PC-9 (cell line): ENCODE measurements at regions not wholly inside any gene's neighbourhood (a gene's known extent, or its start where the extent isn't known, plus 50 kb on each side); places are given as distances from the start of the nearest gene placed in this dataset.

Experiments
- EZH2 ChIP-seq: fragments of 200-600 bp; sonication (generic); IDR thresholded peaks from 2 replicates; pipeline ENCODE4 v1.8.0; 2017; ENCODE audit warnings: antibody characterized with exemption, low read depth
- TF ChIP-seq, protein P1 (sequence below): fragments of 200-600 bp; sonication (generic); conservative IDR thresholded peaks from 2 replicates; pipeline ENCODE4 v1.6.1; 2017; ENCODE audit warnings: mixed run types, antibody characterized with exemption, mild to moderate bottlenecking, moderate library complexity

DNA sequence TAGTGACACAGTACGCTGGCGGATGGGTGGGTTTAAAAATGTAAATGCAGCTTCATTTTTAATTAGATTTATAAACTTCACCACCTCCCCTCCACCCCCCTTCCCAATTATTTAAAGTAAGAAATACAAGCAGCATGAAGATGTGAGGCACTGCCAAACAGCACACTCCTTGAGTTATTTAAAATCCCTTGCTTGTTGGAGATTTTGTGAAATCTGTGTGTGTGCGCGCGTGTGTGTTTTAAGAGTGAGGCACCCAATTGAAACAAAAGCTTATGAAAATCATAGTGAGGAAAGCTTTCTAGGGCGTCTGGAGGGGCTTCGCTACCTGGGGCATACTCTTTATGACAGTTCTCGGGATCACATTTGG is 219.6 kb upstream of the IRX3 start:
- TF ChIP-seq, protein P1, sequence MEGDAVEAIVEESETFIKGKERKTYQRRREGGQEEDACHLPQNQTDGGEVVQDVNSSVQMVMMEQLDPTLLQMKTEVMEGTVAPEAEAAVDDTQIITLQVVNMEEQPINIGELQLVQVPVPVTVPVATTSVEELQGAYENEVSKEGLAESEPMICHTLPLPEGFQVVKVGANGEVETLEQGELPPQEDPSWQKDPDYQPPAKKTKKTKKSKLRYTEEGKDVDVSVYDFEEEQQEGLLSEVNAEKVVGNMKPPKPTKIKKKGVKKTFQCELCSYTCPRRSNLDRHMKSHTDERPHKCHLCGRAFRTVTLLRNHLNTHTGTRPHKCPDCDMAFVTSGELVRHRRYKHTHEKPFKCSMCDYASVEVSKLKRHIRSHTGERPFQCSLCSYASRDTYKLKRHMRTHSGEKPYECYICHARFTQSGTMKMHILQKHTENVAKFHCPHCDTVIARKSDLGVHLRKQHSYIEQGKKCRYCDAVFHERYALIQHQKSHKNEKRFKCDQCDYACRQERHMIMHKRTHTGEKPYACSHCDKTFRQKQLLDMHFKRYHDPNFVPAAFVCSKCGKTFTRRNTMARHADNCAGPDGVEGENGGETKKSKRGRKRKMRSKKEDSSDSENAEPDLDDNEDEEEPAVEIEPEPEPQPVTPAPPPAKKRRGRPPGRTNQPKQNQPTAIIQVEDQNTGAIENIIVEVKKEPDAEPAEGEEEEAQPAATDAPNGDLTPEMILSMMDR = no peak
- no peak for TF ChIP-seq EZH2
